ENCODE measurements at regions not wholly inside any gene's neighbourhood (a gene's known extent, or its start where the extent isn't known, plus 50 kb on each side); places are given as distances from the start of the nearest gene placed in this dataset.

DNA sequence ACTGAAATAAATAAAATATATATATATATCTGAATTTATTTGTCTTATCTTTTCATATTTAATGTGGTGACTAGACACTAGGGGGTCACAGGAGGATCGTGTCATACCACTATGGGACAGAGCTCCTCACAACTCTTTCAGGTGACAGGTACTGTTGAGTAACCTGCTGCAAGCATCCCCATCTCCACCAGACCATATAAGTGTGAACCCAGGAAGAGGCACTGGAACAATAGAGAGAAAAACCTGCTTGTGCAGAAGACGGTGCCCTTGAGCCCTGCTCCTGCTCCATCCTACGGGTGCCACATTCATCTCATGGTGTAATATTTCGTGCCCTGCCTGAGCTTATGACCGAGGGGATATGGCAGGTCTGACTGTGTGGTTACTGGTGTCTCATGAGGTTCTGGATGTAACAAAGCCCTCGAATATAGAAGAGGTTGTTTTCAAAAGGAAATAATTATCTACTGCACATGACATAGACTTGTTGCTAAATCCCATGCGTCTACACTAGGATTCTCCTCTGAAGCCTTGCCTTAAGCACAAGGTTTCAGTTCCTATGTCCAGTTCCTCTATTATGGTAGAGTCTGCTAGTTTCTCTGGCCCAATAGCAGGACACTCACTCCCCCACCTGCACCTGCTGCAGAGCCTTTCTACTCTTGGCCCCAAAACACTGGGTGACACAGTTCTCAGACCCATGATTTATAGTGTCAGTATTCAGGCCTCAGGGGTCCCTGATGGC is 70.4 kb downstream of the GGTLC2 start:
- H3K36me3 ChIP-seq, result no peaks in the 10 kb centered on the region
- no peaks in the 10 kb centered on the region for H3K27me3 ChIP-seq (ENCODE audit: insufficient read depth, low read depth, severe bottlenecking)
- TF ChIP-seq CTCF (IDR thresholded peaks at IDR 0.05; ENCODE audit: low read depth, low read length), result no peak
- H3K9me3 ChIP-seq (ENCODE audit: severe bottlenecking), result no peaks in the 10 kb centered on the region
- H3K27ac ChIP-seq, result no peak overlapping the region
- H3K4me3 ChIP-seq (ENCODE audit: low read depth, low read length), result no peak overlapping the region
- DNase-seq, result no peak

DNA sequence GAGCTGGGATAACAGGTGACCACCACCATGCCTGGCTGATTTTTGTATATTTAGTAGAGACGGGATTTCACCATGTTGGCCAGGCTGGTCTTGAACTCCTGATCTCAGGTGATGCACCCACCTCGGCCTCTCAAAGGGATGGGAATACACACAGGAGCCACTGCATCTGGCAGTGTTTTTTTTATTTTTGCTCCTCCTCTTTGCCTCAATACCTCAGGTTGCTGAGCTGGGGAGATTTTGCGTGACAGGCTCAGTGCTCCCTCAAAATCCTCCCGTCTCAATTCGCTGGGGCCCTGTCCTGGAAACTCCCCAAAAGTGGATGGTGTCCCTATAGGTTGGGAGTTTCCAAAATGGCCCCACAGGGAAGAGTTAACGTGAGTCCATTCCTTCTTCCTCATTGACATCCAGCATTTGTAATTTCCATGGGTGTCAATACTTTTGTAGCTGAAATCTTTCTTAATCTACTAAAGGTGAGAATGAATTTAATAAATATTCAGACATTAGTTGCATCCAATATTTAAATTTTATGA is 71.8 kb downstream of the GGTLC2 start:
- Histone ChIP-seq H3K27me3 (ENCODE audit: insufficient read depth, low read depth, severe bottlenecking) (no peaks in the 10 kb centered on the region), H3K36me3 (no peaks in the 10 kb centered on the region), H3K27ac (no peak overlapping the region), H3K4me3 (ENCODE audit: low read depth, low read length) (no peak overlapping the region), H3K9me3 (ENCODE audit: severe bottlenecking) (no peaks in the 10 kb centered on the region)
- no peak for DNase-seq
- no peak for TF ChIP-seq CTCF (IDR thresholded peaks at IDR 0.05; ENCODE audit: low read depth, low read length)

- DNase-seq, result no peak
- no peaks in the 10 kb centered on the region for H3K27me3 ChIP-seq (ENCODE audit: insufficient read depth, low read depth, severe bottlenecking)
- no peak overlapping the region for H3K4me3 ChIP-seq (ENCODE audit: low read depth, low read length)
- H3K9me3 ChIP-seq (ENCODE audit: severe bottlenecking), result no peaks in the 10 kb centered on the region
- TF ChIP-seq CTCF (IDR thresholded peaks at IDR 0.05; ENCODE audit: low read depth, low read length), result no peak
- no peaks in the 10 kb centered on the region for H3K36me3 ChIP-seq
- H3K27ac ChIP-seq, result no peak overlapping the region
Measured at GRCh38 chr22:22717664-22718063, 73.2 kb downstream of the GGTLC2 start.

- Histone ChIP-seq H3K36me3 (no peaks in the 10 kb centered on the region), H3K27me3 (ENCODE audit: insufficient read depth, low read depth, severe bottlenecking) (no peaks in the 10 kb centered on the region), H3K9me3 (ENCODE audit: severe bottlenecking) (no peaks in the 10 kb centered on the region), H3K4me3 (ENCODE audit: low read depth, low read length) (no peak overlapping the region), H3K27ac (no peak overlapping the region)
- TF ChIP-seq CTCF (IDR thresholded peaks at IDR 0.05; ENCODE audit: low read depth, low read length), result peak; percentile 70
- DNase-seq, result peak; percentile 71
Measured at GRCh38 chr22:22720201-22720723, 75.8 kb downstream of the GGTLC2 start.

GRCh38 chr22:22720724-22721261 is 76.4 kb downstream of the GGTLC2 start:
- TF ChIP-seq CTCF (IDR thresholded peaks at IDR 0.05; ENCODE audit: low read depth, low read length), result no peak
- H3K9me3 ChIP-seq (ENCODE audit: severe bottlenecking), result no peaks in the 10 kb centered on the region
- no peak overlapping the region for H3K27ac ChIP-seq
- H3K27me3 ChIP-seq (ENCODE audit: insufficient read depth, low read depth, severe bottlenecking), result no peaks in the 10 kb centered on the region
- H3K4me3 ChIP-seq (ENCODE audit: low read depth, low read length), result no peak overlapping the region
- no peak for DNase-seq
- no peaks in the 10 kb centered on the region for H3K36me3 ChIP-seq
